Tibial nerve (tissue), 4 donors: ENCODE measurements at regions not wholly inside any gene's neighbourhood (a gene's known extent, or its start where the extent isn't known, plus 50 kb on each side); places are given as distances from the start of the nearest gene placed in this dataset.
"Not testable (repeated sequence)": the region's sequence is repeated elsewhere in the genome, so short reads cannot be mapped to it uniquely, and the experiment has no call there.

Experiments
- EP300 ChIP-seq, 2 donors: sonication (generic); formaldehyde crosslinking; IDR thresholded peaks; one replicate each; pipeline ENCODE4 v1.6.1; 2017; ENCODE audit warnings: antibody characterized with exemption in 2 of 2, mild to moderate bottlenecking in 1 of 2
- POLR2A ChIP-seq, 2 donors: fragments of 450-650 bp; IDR thresholded peaks; one replicate each; pipeline ENCODE4 v1.6.1; 2017; ENCODE audit warnings: antibody characterized with exemption in 2 of 2, mild to moderate bottlenecking in 2 of 2, moderate library complexity in 2 of 2
- TF ChIP-seq, protein P1 (sequence below), 5 experiments: fragments of 200-600 bp in 3 of 5; fragments of 450-650 bp in 2 of 5; sonication (generic) in 3 of 5; IDR thresholded peaks; one replicate each; pipeline ENCODE4 v1.5.1; 2016 to 2019; ENCODE audit warnings: antibody characterized with exemption in 5 of 5, mild to moderate bottlenecking in 3 of 5, moderate library complexity in 2 of 5

GRCh38 chr9:80985595-80985994 is 703.8 kb downstream of the TLE1 start:
- TF ChIP-seq, protein P1, sequence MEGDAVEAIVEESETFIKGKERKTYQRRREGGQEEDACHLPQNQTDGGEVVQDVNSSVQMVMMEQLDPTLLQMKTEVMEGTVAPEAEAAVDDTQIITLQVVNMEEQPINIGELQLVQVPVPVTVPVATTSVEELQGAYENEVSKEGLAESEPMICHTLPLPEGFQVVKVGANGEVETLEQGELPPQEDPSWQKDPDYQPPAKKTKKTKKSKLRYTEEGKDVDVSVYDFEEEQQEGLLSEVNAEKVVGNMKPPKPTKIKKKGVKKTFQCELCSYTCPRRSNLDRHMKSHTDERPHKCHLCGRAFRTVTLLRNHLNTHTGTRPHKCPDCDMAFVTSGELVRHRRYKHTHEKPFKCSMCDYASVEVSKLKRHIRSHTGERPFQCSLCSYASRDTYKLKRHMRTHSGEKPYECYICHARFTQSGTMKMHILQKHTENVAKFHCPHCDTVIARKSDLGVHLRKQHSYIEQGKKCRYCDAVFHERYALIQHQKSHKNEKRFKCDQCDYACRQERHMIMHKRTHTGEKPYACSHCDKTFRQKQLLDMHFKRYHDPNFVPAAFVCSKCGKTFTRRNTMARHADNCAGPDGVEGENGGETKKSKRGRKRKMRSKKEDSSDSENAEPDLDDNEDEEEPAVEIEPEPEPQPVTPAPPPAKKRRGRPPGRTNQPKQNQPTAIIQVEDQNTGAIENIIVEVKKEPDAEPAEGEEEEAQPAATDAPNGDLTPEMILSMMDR (IDR thresholded peaks at IDR 0.05) = not testable (repeated sequence)
- not testable (repeated sequence) for TF ChIP-seq POLR2A, EP300 (IDR thresholded peaks at IDR 0.05)
